ENCODE measurements at regions not wholly inside any gene's neighbourhood (a gene's known extent, or its start where the extent isn't known, plus 50 kb on each side); places are given as distances from the start of the nearest gene placed in this dataset.

GRCh38 chr20:40181676-40182075 is 507.4 kb downstream of the MAFB start:
- H2AFZ ChIP-seq (ENCODE audit: low read depth, low read length, severe bottlenecking), result no peak overlapping the region

GRCh38 chr20:40176098-40176841 is 512.8 kb downstream of the MAFB start:
- Histone ChIP-seq H4K20me1 (ENCODE audit: low read depth, low read length) (no peaks in the 10 kb centered on the region), H3K4me2 (ENCODE audit: low read depth, low read length, poor library complexity, severe bottlenecking) (no peak overlapping the region), H3F3A (ENCODE audit: insufficient read depth) (no peaks in the 10 kb centered on the region), H3K9ac (ENCODE audit: low read length) (no peak overlapping the region), H3K36me3 (ENCODE audit: low read length) (no peaks in the 10 kb centered on the region), H3K79me2 (ENCODE audit: insufficient read depth, low read length) (no peaks in the 10 kb centered on the region), H3K9me2 (replicated peaks; ENCODE audit: insufficient read depth, low read length) (no peaks in the 10 kb centered on the region), H2AFZ (ENCODE audit: low read depth, low read length, severe bottlenecking) (no peak overlapping the region), H3K4me3 (ENCODE audit: insufficient read depth, low read length, poor library complexity, severe bottlenecking) (no peak overlapping the region), H3K9me3 (ENCODE audit: insufficient read depth, low read length) (no peaks in the 10 kb centered on the region), H3K27ac (ENCODE audit: low read depth, low read length) (no peak overlapping the region), H3K27me3 (ENCODE audit: low read length) (no peaks in the 10 kb centered on the region)
- TF ChIP-seq EZH2phosphoT487 (conservative IDR thresholded peaks at IDR 0.05; ENCODE audit: low read length), result no peak

More at GRCh38 chr20:40181676-40182075, 507.4 kb downstream of the MAFB start:
- Histone ChIP-seq H3K27ac (ENCODE audit: low read depth, low read length) (no peak overlapping the region), H3K9me2 (replicated peaks; ENCODE audit: insufficient read depth, low read length) (no peaks in the 10 kb centered on the region), H4K20me1 (ENCODE audit: low read depth, low read length) (no peaks in the 10 kb centered on the region), H3K4me2 (ENCODE audit: low read depth, low read length, poor library complexity, severe bottlenecking) (no peak overlapping the region), H3K9me3 (ENCODE audit: insufficient read depth, low read length) (no peaks in the 10 kb centered on the region), H3F3A (ENCODE audit: insufficient read depth) (no peaks in the 10 kb centered on the region), H3K9ac (ENCODE audit: low read length) (no peak overlapping the region), H3K79me2 (ENCODE audit: insufficient read depth, low read length) (no peaks in the 10 kb centered on the region), H3K36me3 (ENCODE audit: low read length) (no peaks in the 10 kb centered on the region), H3K27me3 (ENCODE audit: low read length) (no peaks in the 10 kb centered on the region), H3K4me3 (ENCODE audit: insufficient read depth, low read length, poor library complexity, severe bottlenecking) (no peak overlapping the region)
- TF ChIP-seq CTCF (IDR thresholded peaks at IDR 0.05; ENCODE audit: insufficient read depth, low read length, poor library complexity, severe bottlenecking) (no peak), EZH2phosphoT487 (conservative IDR thresholded peaks at IDR 0.05; ENCODE audit: low read length) (no peak)

GRCh38 chr20:40175296-40175695 is 513.7 kb downstream of the MAFB start:
- no peaks in the 10 kb centered on the region for H4K20me1 ChIP-seq (ENCODE audit: low read depth, low read length)
- H3K4me3 ChIP-seq (ENCODE audit: insufficient read depth, low read length, poor library complexity, severe bottlenecking), result no peak overlapping the region
- no peaks in the 10 kb centered on the region for H3K36me3 ChIP-seq (ENCODE audit: low read length)
- no peak overlapping the region for H2AFZ ChIP-seq (ENCODE audit: low read depth, low read length, severe bottlenecking)
- H3K27me3 ChIP-seq (ENCODE audit: low read length), result no peaks in the 10 kb centered on the region
- H3K4me2 ChIP-seq (ENCODE audit: low read depth, low read length, poor library complexity, severe bottlenecking), result no peak overlapping the region
- H3F3A ChIP-seq (ENCODE audit: insufficient read depth), result no peaks in the 10 kb centered on the region
- H3K79me2 ChIP-seq (ENCODE audit: insufficient read depth, low read length), result no peaks in the 10 kb centered on the region
- H3K9me3 ChIP-seq (ENCODE audit: insufficient read depth, low read length), result no peaks in the 10 kb centered on the region
- TF ChIP-seq EZH2phosphoT487 (conservative IDR thresholded peaks at IDR 0.05; ENCODE audit: low read length) (no peak), CTCF (IDR thresholded peaks at IDR 0.05; ENCODE audit: insufficient read depth, low read length, poor library complexity, severe bottlenecking) (no peak)
- H3K9ac ChIP-seq (ENCODE audit: low read length), result no peak overlapping the region
- no peaks in the 10 kb centered on the region for H3K9me2 ChIP-seq (replicated peaks; ENCODE audit: insufficient read depth, low read length)
- H3K27ac ChIP-seq (ENCODE audit: low read depth, low read length), result no peak overlapping the region

GRCh38 chr20:40173872-40174271 is 515.2 kb downstream of the MAFB start:
- TF ChIP-seq CTCF (IDR thresholded peaks at IDR 0.05; ENCODE audit: insufficient read depth, low read length, poor library complexity, severe bottlenecking) (no peak), EZH2phosphoT487 (conservative IDR thresholded peaks at IDR 0.05; ENCODE audit: low read length) (no peak)
- H3K4me2 ChIP-seq (ENCODE audit: low read depth, low read length, poor library complexity, severe bottlenecking), result no peak overlapping the region
- no peak overlapping the region for H3K4me3 ChIP-seq (ENCODE audit: insufficient read depth, low read length, poor library complexity, severe bottlenecking)
- H3K27me3 ChIP-seq (ENCODE audit: low read length), result no peaks in the 10 kb centered on the region
- H3K79me2 ChIP-seq (ENCODE audit: insufficient read depth, low read length), result no peaks in the 10 kb centered on the region
- H3K36me3 ChIP-seq (ENCODE audit: low read length), result no peaks in the 10 kb centered on the region
- H3K9ac ChIP-seq (ENCODE audit: low read length), result no peak overlapping the region
- H3K27ac ChIP-seq (ENCODE audit: low read depth, low read length), result no peak overlapping the region
- no peaks in the 10 kb centered on the region for H4K20me1 ChIP-seq (ENCODE audit: low read depth, low read length)
- no peaks in the 10 kb centered on the region for H3K9me2 ChIP-seq (replicated peaks; ENCODE audit: insufficient read depth, low read length)
- no peaks in the 10 kb centered on the region for H3K9me3 ChIP-seq (ENCODE audit: insufficient read depth, low read length)
- H3F3A ChIP-seq (ENCODE audit: insufficient read depth), result no peaks in the 10 kb centered on the region
- no peak overlapping the region for H2AFZ ChIP-seq (ENCODE audit: low read depth, low read length, severe bottlenecking)

Measured in SU-DHL-6 (cell line).